ENCODE measurements at regions not wholly inside any gene's neighbourhood (a gene's known extent, or its start where the extent isn't known, plus 50 kb on each side); places are given as distances from the start of the nearest gene placed in this dataset.

GRCh38 chr5:165622864-165623536 is 2117.6 kb downstream of the MAT2B start:
- DNase-seq, result no peak

- no peak for DNase-seq
Observed at GRCh38 chr5:165624166-165624946, 2118.9 kb downstream of the MAT2B start.

GRCh38 chr5:165626161-165626560 is 2120.7 kb downstream of the MAT2B start:
- no peak for DNase-seq

- DNase-seq, result no peak
Observed at GRCh38 chr5:165627548-165628170, 2122.2 kb downstream of the MAT2B start.

- DNase-seq, result peak; percentile 94
Observed at GRCh38 chr5:165630261-165630778, 2124.9 kb downstream of the MAT2B start.

GRCh38 chr5:165631235-165631634 is 2125.8 kb downstream of the MAT2B start:
- DNase-seq, result no peak

- no peak for DNase-seq
Observed at GRCh38 chr5:165642366-165642765, 2136.9 kb downstream of the MAT2B start.

GRCh38 chr5:165665735-165666400 is 2160.4 kb downstream of the MAT2B start:
- DNase-seq, result no peak

GRCh38 chr5:165673499-165673898 is 2168.1 kb downstream of the MAT2B start:
- DNase-seq, result no peak

GRCh38 chr5:165695796-165696195 is 2190.4 kb downstream of the MAT2B start:
- no peak for DNase-seq

GRCh38 chr5:165705960-165706359 is 2200.5 kb downstream of the MAT2B start:
- no peak for DNase-seq

GRCh38 chr5:165712011-165712410 is 2206.6 kb downstream of the MAT2B start:
- no peak for DNase-seq

- no peak for DNase-seq
Observed at GRCh38 chr5:165714598-165714997, 2209.2 kb downstream of the MAT2B start.

GRCh38 chr5:165720901-165721300 is 2215.5 kb downstream of the MAT2B start:
- DNase-seq, result no peak

- DNase-seq, result no peak
Observed at GRCh38 chr5:165722401-165722800, 2217.0 kb downstream of the MAT2B start.

GRCh38 chr5:165723931-165724330 is 2218.5 kb downstream of the MAT2B start:
- DNase-seq, result no peak

- DNase-seq, result no peak
Observed at GRCh38 chr5:165728425-165728824, 2223.0 kb downstream of the MAT2B start.

- DNase-seq, result no peak
Observed at GRCh38 chr5:165735388-165735787, 2230.0 kb downstream of the MAT2B start.

GRCh38 chr5:165739079-165739741 is 2233.8 kb downstream of the MAT2B start:
- peak; percentile 10 for DNase-seq

GRCh38 chr5:165757791-165758190 is 2252.4 kb downstream of the MAT2B start:
- peak; percentile 17 for DNase-seq

- DNase-seq, result peak; percentile 11
Observed at GRCh38 chr5:165775111-165775510, 2269.7 kb downstream of the MAT2B start.

- no peak for DNase-seq
Observed at GRCh38 chr5:165779505-165779904, 2274.1 kb downstream of the MAT2B start.

- DNase-seq, result no peak
Observed at GRCh38 chr5:165780901-165781300, 2275.5 kb downstream of the MAT2B start.
